Lower lobe of right lung (tissue), 2 donors: ENCODE measurements at regions not wholly inside any gene's neighbourhood (a gene's known extent, or its start where the extent isn't known, plus 50 kb on each side); places are given as distances from the start of the nearest gene placed in this dataset.

ENCODE experiments used
- ATAC-seq, 2 donors: fragments of 200-7000 bp; cut with Tn5 transposase; one replicate each; pipeline ENCODE4 v1.9.1; 2020 to 2022; ENCODE audit warnings: mild to moderate bottlenecking in 2 of 2, moderate library complexity in 2 of 2
- DNase-seq: peaks from one replicate; pipeline ENCODE4 v3.0.0-alpha.2; 2020
- H3K27ac ChIP-seq: fragments of 200-600 bp; one replicate; pipeline ENCODE4 v1.8.0; 2022
- H3K27me3 ChIP-seq: fragments of 200-600 bp; one replicate; pipeline ENCODE4 v1.8.0; 2022; ENCODE audit warnings: low read depth
- H3K36me3 ChIP-seq: fragments of 200-600 bp; one replicate; pipeline ENCODE4 v1.8.0; 2022; ENCODE audit warnings: mild to moderate bottlenecking
- H3K4me1 ChIP-seq: fragments of 200-600 bp; one replicate; pipeline ENCODE4 v1.8.0; 2022
- H3K4me3 ChIP-seq: fragments of 200-600 bp; one replicate; pipeline ENCODE4 v1.8.0; 2022; ENCODE audit warnings: mild to moderate bottlenecking
- H3K9me3 ChIP-seq: fragments of 200-600 bp; one replicate; pipeline ENCODE4 v1.8.0; 2022
- intact Hi-C: fragments of 100-400 bp; cut with DNase I; formaldehyde crosslinking; loops from one replicate; pipeline ENCODE4 v1.11.0; 2022
- TF ChIP-seq, protein P1 (sequence below): fragments of 200-600 bp; IDR thresholded peaks from one replicate; pipeline ENCODE4 v1.8.0; 2022; ENCODE audit warnings: antibody characterized with exemption, mild to moderate bottlenecking
- donor health status: DM: no; HTN: yes; CAD: no; lungs with severe emphysema.

DNA sequence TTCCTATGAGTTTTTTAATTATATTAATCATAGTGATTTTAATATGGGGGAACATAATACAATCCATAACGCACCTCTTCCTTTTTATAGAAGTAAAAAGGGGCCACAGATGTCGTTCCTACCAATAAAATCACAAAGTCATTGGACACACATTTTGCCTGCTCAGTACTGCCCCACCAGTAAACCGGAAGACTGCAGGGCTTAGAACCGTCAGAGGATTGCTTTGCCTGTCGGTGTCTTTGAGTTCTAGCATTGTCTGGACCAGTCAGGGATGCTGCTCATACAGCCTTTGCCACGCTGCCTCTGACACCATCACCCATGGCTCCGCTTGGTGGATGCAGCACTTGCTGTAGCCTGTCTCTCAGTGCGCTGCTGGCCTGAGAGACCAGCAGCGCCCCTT is 853.6 kb downstream of the C6orf118 start:
- no peak for ATAC-seq
- Histone ChIP-seq H3K4me1 (no peaks in the 10 kb centered on the region), H3K27ac (no peak overlapping the region), H3K36me3 (no peaks in the 10 kb centered on the region), H3K9me3 (no peaks in the 10 kb centered on the region), H3K27me3 (no peaks in the 10 kb centered on the region), H3K4me3 (no peak overlapping the region)
- DNase-seq, result no peak
- intact Hi-C loops, result no loop called here
- TF ChIP-seq, protein P1, sequence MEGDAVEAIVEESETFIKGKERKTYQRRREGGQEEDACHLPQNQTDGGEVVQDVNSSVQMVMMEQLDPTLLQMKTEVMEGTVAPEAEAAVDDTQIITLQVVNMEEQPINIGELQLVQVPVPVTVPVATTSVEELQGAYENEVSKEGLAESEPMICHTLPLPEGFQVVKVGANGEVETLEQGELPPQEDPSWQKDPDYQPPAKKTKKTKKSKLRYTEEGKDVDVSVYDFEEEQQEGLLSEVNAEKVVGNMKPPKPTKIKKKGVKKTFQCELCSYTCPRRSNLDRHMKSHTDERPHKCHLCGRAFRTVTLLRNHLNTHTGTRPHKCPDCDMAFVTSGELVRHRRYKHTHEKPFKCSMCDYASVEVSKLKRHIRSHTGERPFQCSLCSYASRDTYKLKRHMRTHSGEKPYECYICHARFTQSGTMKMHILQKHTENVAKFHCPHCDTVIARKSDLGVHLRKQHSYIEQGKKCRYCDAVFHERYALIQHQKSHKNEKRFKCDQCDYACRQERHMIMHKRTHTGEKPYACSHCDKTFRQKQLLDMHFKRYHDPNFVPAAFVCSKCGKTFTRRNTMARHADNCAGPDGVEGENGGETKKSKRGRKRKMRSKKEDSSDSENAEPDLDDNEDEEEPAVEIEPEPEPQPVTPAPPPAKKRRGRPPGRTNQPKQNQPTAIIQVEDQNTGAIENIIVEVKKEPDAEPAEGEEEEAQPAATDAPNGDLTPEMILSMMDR, result no peak

DNA sequence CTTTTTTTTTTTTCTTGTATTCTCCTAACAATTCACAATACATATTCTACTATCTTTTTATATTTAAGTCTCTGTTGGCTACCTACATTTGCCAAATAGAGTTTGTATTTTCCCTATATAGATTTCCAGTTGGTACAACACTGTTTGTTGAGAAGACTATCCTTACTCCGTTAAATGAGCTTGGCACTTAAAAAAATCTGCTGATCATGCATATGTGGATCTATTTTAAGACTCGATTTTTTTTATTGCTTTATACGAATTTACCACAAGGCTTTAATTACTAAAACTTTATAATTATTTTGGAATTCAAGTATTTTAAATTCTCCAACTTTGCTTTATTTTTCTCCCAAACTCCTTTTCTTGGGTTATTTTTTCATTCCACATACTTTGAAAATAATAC is 855.6 kb downstream of the C6orf118 start:
- Histone ChIP-seq H3K27ac (no peak overlapping the region), H3K27me3 (no peaks in the 10 kb centered on the region), H3K4me1 (no peaks in the 10 kb centered on the region), H3K36me3 (no peaks in the 10 kb centered on the region), H3K4me3 (no peak overlapping the region), H3K9me3 (no peaks in the 10 kb centered on the region)
- intact Hi-C loops, result no loop called here
- ATAC-seq (no peak), DNase-seq (no peak)
- TF ChIP-seq, protein P1, result no peak

DNA sequence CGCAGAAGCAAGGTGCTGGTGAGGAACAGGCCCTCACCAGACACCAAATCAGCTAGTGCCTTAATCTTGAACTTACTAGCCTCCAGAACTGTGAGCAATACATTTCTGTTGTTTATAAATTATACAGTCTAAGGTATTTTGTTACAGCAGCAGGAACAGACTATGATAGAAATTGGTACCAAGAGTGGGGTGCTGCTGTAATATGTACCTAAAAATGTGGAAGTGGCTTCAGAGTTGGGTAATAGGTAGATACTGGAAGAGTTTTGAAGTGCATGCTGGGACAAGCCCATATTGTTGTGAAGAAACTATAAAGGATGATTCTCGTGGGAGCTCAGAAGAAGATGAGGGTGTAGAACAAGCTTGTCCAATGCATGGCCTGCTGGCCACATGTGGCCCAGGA is 866.8 kb downstream of the C6orf118 start:
- no peaks in the 10 kb centered on the region for H3K9me3 ChIP-seq
- no peak overlapping the region for H3K4me3 ChIP-seq
- no peaks in the 10 kb centered on the region for H3K4me1 ChIP-seq
- no peaks in the 10 kb centered on the region for H3K36me3 ChIP-seq
- ATAC-seq (no peak), DNase-seq (no peak)
- intact Hi-C loops, result no loop called here
- TF ChIP-seq, protein P1, result no peak
- H3K27ac ChIP-seq, result no peak overlapping the region
- no peaks in the 10 kb centered on the region for H3K27me3 ChIP-seq

DNA sequence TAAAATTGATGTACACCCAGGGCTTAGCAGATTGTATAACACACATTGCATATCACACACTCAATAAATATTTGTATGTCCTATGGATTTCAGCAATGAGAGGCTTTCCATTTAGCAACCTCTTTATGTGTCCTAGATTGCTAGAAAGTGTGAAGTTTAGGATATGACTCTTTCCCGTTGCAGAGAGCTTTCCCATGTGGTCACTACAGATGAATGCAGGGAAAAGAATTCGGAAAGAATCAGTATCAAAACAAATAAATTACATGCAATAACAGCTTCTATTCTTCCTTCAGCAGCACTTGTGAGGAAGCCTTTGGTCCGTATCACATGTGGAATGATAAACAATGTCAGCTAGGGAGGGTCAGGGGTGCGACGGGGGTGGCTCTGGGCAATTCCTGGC is 870.1 kb downstream of the C6orf118 start:
- no peaks in the 10 kb centered on the region for H3K36me3 ChIP-seq
- TF ChIP-seq, protein P1, result no peak
- intact Hi-C loops, result no loop called here
- ATAC-seq (no peak), DNase-seq (no peak)
- H3K4me1 ChIP-seq, result no peaks in the 10 kb centered on the region
- H3K27ac ChIP-seq, result no peak overlapping the region
- H3K9me3 ChIP-seq, result no peaks in the 10 kb centered on the region
- H3K27me3 ChIP-seq, result no peaks in the 10 kb centered on the region
- no peak overlapping the region for H3K4me3 ChIP-seq

DNA sequence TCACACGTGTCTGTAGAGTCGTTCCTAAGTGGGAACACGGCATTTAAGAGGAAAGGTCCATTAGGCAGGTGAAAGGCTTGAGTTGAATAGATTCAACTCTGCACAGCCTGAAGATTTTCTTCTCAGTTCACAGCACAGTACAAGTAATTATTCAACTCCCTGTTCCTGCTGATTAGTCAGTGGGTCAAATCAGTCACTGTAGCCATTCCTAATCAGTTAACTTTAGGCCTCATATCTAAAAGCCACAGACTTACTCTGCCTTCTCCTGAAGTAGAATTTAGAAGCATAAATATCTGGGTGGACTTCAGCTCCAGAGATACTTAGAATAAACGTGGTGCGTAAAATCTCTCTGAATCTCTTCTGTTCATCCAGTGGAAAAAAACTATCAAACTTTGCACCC is 872.4 kb downstream of the C6orf118 start:
- Histone ChIP-seq H3K9me3 (no peaks in the 10 kb centered on the region), H3K4me3 (no peak overlapping the region), H3K27ac (no peak overlapping the region), H3K27me3 (no peaks in the 10 kb centered on the region), H3K36me3 (no peaks in the 10 kb centered on the region), H3K4me1 (no peaks in the 10 kb centered on the region)
- ATAC-seq (no peak), DNase-seq (no peak)
- intact Hi-C loops, result no loop called here
- TF ChIP-seq, protein P1, result no peak
